ENCODE measurements at regions not wholly inside any gene's neighbourhood (a gene's known extent, or its start where the extent isn't known, plus 50 kb on each side); places are given as distances from the start of the nearest gene placed in this dataset.

GRCh38 chr2:33673937-33674336, 74.8 kb upstream of the FAM98A start:
- DNase-seq = no peak
- intact Hi-C loops (cut with DNase I) = no loop called here
- ATAC-seq = peak in 1 of 2 donors; percentile 44

DNA sequence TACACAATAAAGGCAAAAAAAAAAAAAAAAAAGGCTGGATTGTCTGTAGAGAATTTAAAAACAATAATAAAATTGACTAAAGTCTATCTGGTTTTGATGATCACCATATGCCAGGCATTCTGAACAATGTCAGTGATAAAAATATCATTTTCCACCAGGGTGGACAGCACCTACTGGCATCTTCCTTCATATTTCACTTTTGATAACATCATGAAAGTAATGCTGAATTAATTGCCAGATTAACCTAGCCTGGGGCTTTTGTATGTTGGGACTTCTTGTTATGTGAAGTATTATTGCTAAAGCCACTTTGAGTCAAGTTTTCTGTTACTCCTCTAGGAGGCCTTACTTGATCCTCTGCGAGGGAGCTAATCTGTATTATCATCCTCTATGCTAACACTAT, 73.8 kb upstream of the FAM98A start:
- intact Hi-C loops (cut with DNase I) = no loop called here
- no peak for ATAC-seq
- no peak for DNase-seq

DNA sequence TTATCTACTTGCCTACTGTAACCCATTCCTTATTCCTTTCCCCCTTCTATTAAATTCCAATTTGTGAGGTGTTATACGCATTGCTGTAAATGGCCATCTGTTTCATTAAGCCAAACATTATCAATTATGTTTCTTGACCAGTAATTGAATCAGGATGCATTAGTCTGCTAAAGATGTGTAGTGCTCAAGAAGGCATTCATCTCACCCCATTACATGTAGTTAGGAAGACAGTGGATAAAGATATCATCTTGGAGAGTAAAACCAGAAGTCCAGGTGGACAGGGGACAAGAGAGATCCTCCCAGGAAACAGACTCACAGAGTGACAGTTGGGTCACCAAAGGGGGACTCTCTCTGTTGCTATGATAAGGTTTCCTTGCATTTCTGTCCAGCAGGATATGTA, 73.3 kb upstream of the FAM98A start:
- ATAC-seq (no peak), DNase-seq (no peak)
- intact Hi-C loops (cut with DNase I) = no loop called here

DNA sequence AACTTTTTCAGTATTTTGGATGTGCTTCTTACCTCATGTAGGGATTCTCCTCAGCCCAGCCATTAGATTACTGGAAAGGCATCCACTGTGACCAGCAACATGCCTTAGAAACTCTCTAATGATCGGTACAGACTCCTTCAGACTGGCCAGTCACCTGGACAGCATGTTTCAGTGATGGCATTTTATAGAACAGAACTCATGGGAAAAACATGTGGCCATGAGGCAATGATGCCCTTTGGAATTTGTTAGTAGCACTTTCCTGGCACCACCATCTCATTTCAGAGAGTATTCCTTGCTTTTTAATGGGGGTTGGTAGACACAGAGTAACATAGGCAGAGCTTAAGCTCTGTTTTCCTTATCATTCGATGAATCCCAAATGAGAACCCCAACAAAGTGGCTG, 72.1 kb upstream of the FAM98A start:
- ATAC-seq = no peak
- intact Hi-C loops (cut with DNase I) = no loop called here
- DNase-seq = no peak

DNA sequence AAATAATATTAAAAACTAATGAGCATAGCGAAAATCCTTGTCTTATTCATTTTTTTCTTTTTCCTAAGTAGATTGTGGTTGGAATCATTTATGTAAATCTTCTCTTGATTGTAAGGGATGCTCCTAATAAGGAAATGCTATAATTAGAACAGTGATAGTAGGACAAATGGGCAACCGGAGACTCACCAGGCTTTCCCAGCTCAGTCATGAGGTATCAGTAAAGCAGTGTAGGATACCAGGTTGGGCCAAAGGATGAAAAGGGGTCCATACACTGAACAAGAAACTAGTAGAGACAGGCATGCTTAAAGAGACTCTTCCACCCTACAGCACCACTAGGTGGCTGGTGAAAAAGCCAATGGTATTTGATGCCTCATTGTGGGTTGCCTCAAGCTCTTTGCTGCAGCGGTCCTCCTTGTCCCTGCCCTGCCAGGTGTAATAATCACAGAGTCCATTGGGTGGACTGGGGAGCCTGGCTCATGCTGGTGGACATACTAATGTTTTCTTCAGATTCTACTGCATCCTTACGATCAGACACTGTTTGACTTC, 71.4 kb upstream of the FAM98A start:
- DNase-seq = no peak
- intact Hi-C loops (cut with DNase I) = no loop called here
- no peak for ATAC-seq

DNA sequence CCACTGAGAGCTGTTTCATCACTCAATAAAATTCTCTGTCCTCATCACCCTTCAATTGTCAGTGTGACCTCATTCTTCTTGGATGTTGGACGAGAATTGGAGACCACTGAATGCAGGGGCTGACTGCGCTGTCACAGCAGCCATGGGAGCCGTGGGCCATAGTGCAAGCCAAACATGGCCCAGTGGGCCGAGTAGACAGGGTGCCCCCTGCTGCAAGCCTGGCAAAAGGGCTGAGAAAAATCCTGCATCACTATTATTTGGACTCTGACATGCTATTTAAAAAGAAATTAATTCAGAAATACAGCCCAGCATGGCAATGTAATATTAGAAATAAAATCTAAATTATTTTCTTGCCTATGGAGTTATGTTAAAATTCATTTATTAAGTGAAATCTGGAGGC, 67.8 kb upstream of the FAM98A start:
- intact Hi-C loops (cut with DNase I) = no loop called here
- DNase-seq = no peak
- no peak for ATAC-seq

GRCh38 chr2:33665039-33665438, 65.9 kb upstream of the FAM98A start:
- no peak for ATAC-seq
- intact Hi-C loops (cut with DNase I) = no loop called here
- DNase-seq = no peak

- intact Hi-C loops (cut with DNase I) = no loop called here
- ATAC-seq (no peak), DNase-seq (no peak)
Observed at GRCh38 chr2:33660416-33661123, 61.5 kb upstream of the FAM98A start.

DNA sequence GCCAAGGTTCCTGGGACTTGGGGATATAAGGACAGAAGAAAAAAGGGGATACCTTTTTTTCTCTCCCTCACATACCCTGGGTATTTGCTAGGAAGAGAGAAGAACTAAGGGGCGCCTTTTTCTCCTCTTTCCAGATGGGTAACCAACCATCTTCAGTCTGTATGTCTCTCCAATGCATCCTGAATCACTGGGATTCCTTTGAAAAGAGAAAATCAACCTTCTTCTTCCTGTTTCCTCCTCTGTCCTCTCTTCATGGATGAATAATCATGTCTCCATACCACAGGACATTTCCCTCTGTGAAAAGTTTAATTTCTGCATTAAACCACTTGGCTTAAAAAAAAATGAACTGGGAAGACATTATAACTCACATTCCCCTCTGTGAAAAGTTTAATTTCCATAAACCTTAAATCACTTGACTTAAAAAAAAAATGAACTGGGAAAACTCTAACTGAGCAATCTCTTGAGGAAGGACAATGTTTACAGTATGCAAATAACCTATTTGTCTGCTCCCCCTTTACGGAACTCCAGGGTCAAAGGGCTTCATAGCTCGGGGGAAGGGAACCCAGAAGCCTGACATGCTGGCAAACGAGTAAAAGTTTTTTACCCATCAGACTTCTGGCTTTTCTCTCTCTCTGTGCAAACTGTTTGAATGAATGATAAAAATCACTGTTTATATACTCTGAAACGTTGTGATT, 56.7 kb upstream of the FAM98A start:
- ATAC-seq (no peak), DNase-seq (no peak)
- intact Hi-C loops (cut with DNase I) = no loop called here

GRCh38 chr2:33652830-33653229, 53.7 kb upstream of the FAM98A start:
- DNase-seq = no peak
- intact Hi-C loops (cut with DNase I) = no loop called here
- ATAC-seq = no peak

DNA sequence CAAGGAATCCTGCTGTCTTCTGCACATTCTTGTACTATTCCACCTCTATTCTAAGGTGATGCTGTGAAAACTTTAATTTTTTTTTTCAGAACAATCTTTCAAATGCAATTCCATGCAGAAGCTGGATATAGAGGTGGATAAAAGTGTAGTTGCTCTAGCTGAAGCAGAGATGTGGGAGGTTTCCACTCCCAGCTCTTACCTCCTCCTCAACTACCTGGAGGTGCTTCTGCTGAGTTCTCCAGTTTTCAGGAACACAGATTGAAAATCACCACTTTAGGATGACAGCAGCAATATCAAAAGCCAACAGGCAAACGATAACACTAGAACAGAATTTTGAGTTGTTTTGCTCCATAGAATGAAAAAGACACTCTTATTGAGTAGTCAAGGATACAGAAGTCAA, 51.1 kb upstream of the FAM98A start:
- ATAC-seq (no peak), DNase-seq (no peak)
- intact Hi-C loops (cut with DNase I) = no loop called here

Small RNA genes in the stretch of these regions (microRNA-seq; reads per million reads assigned to microRNA genes)
- 0 reads per million in 2 donors for gene MIR548AD
